Muscle of back (tissue), 3 donors: ENCODE measurements at regions not wholly inside any gene's neighbourhood (a gene's known extent, or its start where the extent isn't known, plus 50 kb on each side); places are given as distances from the start of the nearest gene placed in this dataset.

ENCODE experiments used
- DNase-seq, 3 donors: peaks; one replicate each; pipeline versions ENCODE4 v3.0.0 to v3.0.0-alpha.2; 2013

- peak in 2 of 3 donors; percentile 32 to 67 for DNase-seq
These were observed 1209.6 kb downstream of the PCDH7 start for GRCh38 chr4:31929676-31930345.

- no peak for DNase-seq
These were observed 1226.3 kb downstream of the PCDH7 start for GRCh38 chr4:31946456-31946855.

GRCh38 chr4:31947101-31947500 lies 1226.9 kb downstream of the PCDH7 start:
- DNase-seq, result no peak

- no peak for DNase-seq
These were observed 1228.9 kb downstream of the PCDH7 start for GRCh38 chr4:31949045-31949444.

- DNase-seq, result no peak
These were observed 1235.2 kb downstream of the PCDH7 start for GRCh38 chr4:31955346-31955745.

GRCh38 chr4:31959972-31960371 lies 1239.8 kb downstream of the PCDH7 start:
- no peak for DNase-seq

- DNase-seq, result no peak
These were observed 1244.5 kb downstream of the PCDH7 start for GRCh38 chr4:31964685-31965084.

- no peak for DNase-seq
These were observed 1248.7 kb downstream of the PCDH7 start for GRCh38 chr4:31968842-31969241.

GRCh38 chr4:31974490-31975002 lies 1254.4 kb downstream of the PCDH7 start:
- DNase-seq, result no peak

- no peak for DNase-seq
These were observed 1259.8 kb downstream of the PCDH7 start for GRCh38 chr4:31979988-31980387.

GRCh38 chr4:31983246-31983645 lies 1263.1 kb downstream of the PCDH7 start:
- DNase-seq, result no peak

GRCh38 chr4:31983677-31984076 lies 1263.5 kb downstream of the PCDH7 start:
- DNase-seq, result no peak

GRCh38 chr4:31984872-31985271 lies 1264.7 kb downstream of the PCDH7 start:
- DNase-seq, result no peak

GRCh38 chr4:31995943-31996901 lies 1276.1 kb downstream of the PCDH7 start:
- DNase-seq, result no peak

GRCh38 chr4:31998807-31999206 lies 1278.6 kb downstream of the PCDH7 start:
- DNase-seq, result no peak

GRCh38 chr4:31999848-32000247 lies 1279.7 kb downstream of the PCDH7 start:
- no peak for DNase-seq

- DNase-seq, result no peak
These were observed 1280.8 kb downstream of the PCDH7 start for GRCh38 chr4:32000846-32001488.

GRCh38 chr4:32002037-32002747 lies 1282.0 kb downstream of the PCDH7 start:
- no peak for DNase-seq

GRCh38 chr4:32003548-32003947 lies 1283.4 kb downstream of the PCDH7 start:
- no peak for DNase-seq

- no peak for DNase-seq
These were observed 1290.1 kb downstream of the PCDH7 start for GRCh38 chr4:32010221-32010620.

- no peak for DNase-seq
These were observed 1301.9 kb downstream of the PCDH7 start for GRCh38 chr4:32022071-32022470.
